B cell (primary cell): ENCODE measurements at regions not wholly inside any gene's neighbourhood (a gene's known extent, or its start where the extent isn't known, plus 50 kb on each side); places are given as distances from the start of the nearest gene placed in this dataset.
"Not testable (repeated sequence)": the region's sequence is repeated elsewhere in the genome, so short reads cannot be mapped to it uniquely, and the experiment has no call there.

Source experiments
- CTCF ChIP-seq: fragments of 200-600 bp; IDR thresholded peaks from one replicate; pipeline ENCODE4 v1.8.0; 2022; ENCODE audit warnings: antibody characterized with exemption, mild to moderate bottlenecking
- EZH2 ChIP-seq: IDR thresholded peaks from 2 replicates; pipeline ENCODE4 v1.6.1; 2012; ENCODE audit warnings: borderline replicate concordance, low read depth, mild to moderate bottlenecking, moderate library complexity, low read length; ENCODE audit not compliant: insufficient read depth, poor library complexity, severe bottlenecking

- TF ChIP-seq CTCF, EZH2: not testable (repeated sequence)
These were observed 1361.4 kb downstream of the NCAM2 start for GRCh38 chr21:22359599-22359998.
